Neural progenitor cell (in vitro differentiated cells): ENCODE measurements at regions not wholly inside any gene's neighbourhood (a gene's known extent, or its start where the extent isn't known, plus 50 kb on each side); places are given as distances from the start of the nearest gene placed in this dataset.

Experiments used
- EZH2 ChIP-seq: fragments of 200-600 bp; sonication (generic); IDR thresholded peaks from 2 replicates; pipeline ENCODE4 v1.6.1; 2017; ENCODE audit warnings: antibody characterized with exemption, mild to moderate bottlenecking, moderate library complexity
- EZH2phosphoT487 ChIP-seq: fragments of 200-600 bp; sonication (generic); IDR thresholded peaks from 2 replicates; pipeline ENCODE4 v1.6.1; 2017; ENCODE audit warnings: antibody characterized with exemption
- TF ChIP-seq, protein P1 (sequence below): fragments of 200-600 bp; sonication (generic); IDR thresholded peaks from 2 replicates; pipeline ENCODE4 v1.5.1; 2017; ENCODE audit warnings: antibody characterized with exemption, mild to moderate bottlenecking

DNA sequence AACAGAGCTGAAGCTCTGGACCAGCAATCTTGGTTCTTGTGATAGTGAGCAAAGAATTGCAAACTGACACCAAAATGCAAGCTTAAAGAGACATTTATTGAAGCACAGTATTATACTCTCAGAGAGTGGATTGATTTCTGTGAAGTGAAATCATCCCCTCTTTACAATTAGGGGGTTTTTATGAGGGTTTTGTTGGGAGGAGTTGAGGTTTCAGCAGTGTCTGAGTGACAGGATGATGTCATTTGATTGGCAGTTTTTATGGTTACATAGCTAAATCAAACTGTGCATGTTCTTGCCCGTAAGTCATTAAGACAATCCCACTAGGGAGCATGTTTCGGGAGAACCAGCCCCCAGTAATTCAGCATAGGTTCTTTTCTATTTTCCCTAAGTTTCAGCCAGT is 1200.5 kb downstream of the SI start:
- TF ChIP-seq, protein P1, sequence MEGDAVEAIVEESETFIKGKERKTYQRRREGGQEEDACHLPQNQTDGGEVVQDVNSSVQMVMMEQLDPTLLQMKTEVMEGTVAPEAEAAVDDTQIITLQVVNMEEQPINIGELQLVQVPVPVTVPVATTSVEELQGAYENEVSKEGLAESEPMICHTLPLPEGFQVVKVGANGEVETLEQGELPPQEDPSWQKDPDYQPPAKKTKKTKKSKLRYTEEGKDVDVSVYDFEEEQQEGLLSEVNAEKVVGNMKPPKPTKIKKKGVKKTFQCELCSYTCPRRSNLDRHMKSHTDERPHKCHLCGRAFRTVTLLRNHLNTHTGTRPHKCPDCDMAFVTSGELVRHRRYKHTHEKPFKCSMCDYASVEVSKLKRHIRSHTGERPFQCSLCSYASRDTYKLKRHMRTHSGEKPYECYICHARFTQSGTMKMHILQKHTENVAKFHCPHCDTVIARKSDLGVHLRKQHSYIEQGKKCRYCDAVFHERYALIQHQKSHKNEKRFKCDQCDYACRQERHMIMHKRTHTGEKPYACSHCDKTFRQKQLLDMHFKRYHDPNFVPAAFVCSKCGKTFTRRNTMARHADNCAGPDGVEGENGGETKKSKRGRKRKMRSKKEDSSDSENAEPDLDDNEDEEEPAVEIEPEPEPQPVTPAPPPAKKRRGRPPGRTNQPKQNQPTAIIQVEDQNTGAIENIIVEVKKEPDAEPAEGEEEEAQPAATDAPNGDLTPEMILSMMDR = no peak
- no peak for TF ChIP-seq EZH2phosphoT487
- no peak for TF ChIP-seq EZH2
